ENCODE measurements at regions not wholly inside any gene's neighbourhood (a gene's known extent, or its start where the extent isn't known, plus 50 kb on each side); places are given as distances from the start of the nearest gene placed in this dataset.
"Not testable (repeated sequence)": the region's sequence is repeated elsewhere in the genome, so short reads cannot be mapped to it uniquely, and the experiment has no call there.

DNA sequence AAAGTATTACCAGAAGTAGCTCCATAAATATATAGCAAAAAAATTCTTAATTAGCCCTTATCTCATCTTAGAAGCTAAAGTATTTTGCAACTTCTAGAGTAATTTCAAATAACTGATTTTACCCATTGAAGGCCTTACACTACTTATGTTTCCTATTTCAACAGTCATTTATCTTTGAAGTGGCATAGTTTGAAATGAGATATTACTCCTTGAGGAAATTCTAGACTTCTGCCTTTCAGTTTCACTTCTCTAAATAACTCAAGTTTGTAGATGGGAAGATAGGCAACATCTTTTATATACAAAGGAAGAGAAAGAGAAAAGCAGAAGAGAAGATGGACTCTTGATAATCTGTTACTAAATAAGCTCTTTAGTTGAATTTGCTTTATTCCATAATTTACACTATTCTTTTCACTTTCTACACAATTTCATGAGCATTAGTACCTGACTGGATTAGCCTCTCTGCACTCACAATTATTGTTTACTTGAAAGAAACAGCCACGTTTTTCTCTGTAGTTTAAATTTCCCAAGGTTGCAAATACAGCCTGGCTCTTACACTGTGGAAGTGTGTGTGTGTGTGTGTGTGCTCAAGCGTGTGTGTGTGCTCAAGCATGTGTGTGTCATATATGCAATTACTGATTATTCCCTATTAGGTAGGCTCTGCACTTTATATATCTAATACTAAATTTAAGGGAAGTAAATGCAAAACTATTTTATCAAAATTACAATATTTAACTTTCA lies 60.6 kb upstream of the EMB start:
- H3K27ac Mint-ChIP-seq = no peak overlapping the region
- TF ChIP-seq, protein P1, sequence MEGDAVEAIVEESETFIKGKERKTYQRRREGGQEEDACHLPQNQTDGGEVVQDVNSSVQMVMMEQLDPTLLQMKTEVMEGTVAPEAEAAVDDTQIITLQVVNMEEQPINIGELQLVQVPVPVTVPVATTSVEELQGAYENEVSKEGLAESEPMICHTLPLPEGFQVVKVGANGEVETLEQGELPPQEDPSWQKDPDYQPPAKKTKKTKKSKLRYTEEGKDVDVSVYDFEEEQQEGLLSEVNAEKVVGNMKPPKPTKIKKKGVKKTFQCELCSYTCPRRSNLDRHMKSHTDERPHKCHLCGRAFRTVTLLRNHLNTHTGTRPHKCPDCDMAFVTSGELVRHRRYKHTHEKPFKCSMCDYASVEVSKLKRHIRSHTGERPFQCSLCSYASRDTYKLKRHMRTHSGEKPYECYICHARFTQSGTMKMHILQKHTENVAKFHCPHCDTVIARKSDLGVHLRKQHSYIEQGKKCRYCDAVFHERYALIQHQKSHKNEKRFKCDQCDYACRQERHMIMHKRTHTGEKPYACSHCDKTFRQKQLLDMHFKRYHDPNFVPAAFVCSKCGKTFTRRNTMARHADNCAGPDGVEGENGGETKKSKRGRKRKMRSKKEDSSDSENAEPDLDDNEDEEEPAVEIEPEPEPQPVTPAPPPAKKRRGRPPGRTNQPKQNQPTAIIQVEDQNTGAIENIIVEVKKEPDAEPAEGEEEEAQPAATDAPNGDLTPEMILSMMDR (IDR thresholded peaks at IDR 0.05; ENCODE audit: unreplicated experiment in 3 of 3) = no peak
- H3K4me1 Mint-ChIP-seq = no peaks in the 10 kb centered on the region
- H3K4me3 Mint-ChIP-seq = no peak overlapping the region
- peaks cover 10% of the 10 kb centered on the region for H3K9me3 Mint-ChIP-seq
- no peaks in the 10 kb centered on the region for H3K36me3 Mint-ChIP-seq (ENCODE audit: low read depth)
- peaks cover 3% of the 10 kb centered on the region for H3K27me3 Mint-ChIP-seq (ENCODE audit: low read depth)

DNA sequence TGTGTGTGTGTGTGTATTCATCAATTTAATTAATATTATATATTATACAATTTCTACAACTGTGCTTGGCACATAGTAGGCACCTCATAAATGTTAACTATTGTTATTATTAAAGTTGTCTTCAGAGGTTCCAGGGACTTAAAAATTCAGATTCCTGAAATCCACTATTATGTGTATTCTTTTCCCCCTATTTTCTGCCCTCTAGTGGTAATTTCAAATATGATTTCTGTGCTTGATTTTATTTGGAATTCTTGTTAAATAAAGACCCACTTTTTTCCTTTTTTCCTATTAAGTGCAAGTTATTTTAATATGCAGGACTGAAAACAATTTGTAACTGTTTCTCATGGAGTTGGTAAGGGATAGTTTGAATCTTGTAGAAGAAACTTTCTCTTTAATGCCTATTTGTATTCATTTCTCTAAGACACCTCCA lies 72.0 kb upstream of the EMB start:
- H3K27me3 Mint-ChIP-seq (ENCODE audit: low read depth); H3K36me3 Mint-ChIP-seq (ENCODE audit: low read depth); H3K9me3 Mint-ChIP-seq; H3K27ac Mint-ChIP-seq; H3K4me1 Mint-ChIP-seq; H3K4me3 Mint-ChIP-seq: not testable (repeated sequence)
- TF ChIP-seq, protein P1 (IDR thresholded peaks at IDR 0.05; ENCODE audit: unreplicated experiment in 3 of 3) = peak; percentile 38 to 45 (median 42)

DNA sequence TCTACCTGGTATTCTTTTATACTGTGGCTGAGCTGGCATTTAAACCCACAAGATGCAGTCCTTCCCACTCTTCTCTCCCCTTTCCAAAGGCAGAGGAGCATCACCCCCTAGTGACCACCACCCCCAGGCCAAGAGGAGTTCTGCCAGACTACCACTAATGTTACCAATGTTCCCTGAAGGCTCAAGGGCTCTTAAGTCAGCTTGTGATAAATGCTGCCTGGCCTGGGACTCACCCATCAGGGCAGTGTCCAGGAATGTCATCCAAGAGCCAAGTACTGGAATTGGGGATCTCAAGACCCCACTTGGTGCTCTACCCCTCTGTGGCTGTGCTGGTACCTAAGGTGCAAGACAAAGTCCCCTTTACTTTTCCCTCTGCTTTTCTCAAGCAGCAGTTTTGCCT lies 80.0 kb upstream of the EMB start:
- not testable (repeated sequence) for H3K4me1 Mint-ChIP-seq; H3K4me3 Mint-ChIP-seq; H3K36me3 Mint-ChIP-seq (ENCODE audit: low read depth); H3K27ac Mint-ChIP-seq; H3K27me3 Mint-ChIP-seq (ENCODE audit: low read depth); H3K9me3 Mint-ChIP-seq

DNA sequence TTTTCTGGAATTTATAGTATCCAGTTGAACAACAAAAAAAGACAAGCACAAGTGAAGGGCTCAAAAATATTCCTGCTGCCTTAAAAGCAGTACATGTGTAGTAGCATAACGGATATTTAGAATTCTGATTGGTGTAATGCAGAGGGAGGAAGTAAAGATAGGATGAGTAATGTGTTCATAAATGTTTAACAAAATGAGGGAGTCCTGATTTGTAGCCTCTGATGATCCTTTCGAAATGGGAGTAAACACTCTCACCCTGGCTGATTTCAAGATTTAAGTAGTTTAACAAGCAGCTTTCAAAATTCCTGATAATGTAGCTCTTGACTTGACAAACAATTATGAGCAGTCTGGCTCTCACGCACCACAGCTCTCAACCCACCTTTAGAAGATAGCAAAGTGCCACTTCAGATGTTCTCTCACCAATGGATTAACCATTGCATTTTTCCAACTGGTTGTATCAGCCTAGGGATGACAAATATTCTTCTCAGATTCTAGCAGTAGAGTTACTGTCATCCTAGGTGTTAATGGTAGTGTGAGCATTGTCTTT lies 86.5 kb upstream of the EMB start:
- H3K27ac Mint-ChIP-seq; H3K4me1 Mint-ChIP-seq; H3K9me3 Mint-ChIP-seq; H3K27me3 Mint-ChIP-seq (ENCODE audit: low read depth); H3K4me3 Mint-ChIP-seq; H3K36me3 Mint-ChIP-seq (ENCODE audit: low read depth): not testable (repeated sequence)

DNA sequence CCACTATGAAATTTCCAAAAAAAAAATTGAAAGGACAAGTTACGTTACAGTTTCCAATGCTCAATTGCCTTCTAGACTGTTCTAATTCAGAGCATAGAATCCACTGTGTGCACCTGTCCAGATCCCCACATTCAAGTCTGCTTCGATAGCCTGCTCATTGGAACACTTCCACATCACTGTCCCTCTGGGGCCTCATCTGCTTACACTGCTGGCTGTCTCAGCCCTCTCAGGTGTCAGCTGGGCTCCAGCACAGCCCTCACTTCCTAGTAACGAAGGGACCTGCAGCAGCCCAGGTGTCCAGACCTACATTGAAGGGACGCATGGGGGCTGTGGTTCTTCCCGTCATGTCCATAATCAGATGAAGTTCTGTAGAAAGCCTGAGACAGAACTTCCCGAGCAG lies 94.3 kb upstream of the EMB start:
- H3K27ac Mint-ChIP-seq = no peak overlapping the region
- peaks cover 3% of the 10 kb centered on the region for H3K27me3 Mint-ChIP-seq (ENCODE audit: low read depth)
- TF ChIP-seq, protein P1 (IDR thresholded peaks at IDR 0.05; ENCODE audit: unreplicated experiment in 3 of 3) = no peak
- no peak overlapping the region for H3K4me3 Mint-ChIP-seq
- H3K9me3 Mint-ChIP-seq = peaks cover 10% of the 10 kb centered on the region
- no peaks in the 10 kb centered on the region for H3K36me3 Mint-ChIP-seq (ENCODE audit: low read depth)
- H3K4me1 Mint-ChIP-seq = no peaks in the 10 kb centered on the region

DNA sequence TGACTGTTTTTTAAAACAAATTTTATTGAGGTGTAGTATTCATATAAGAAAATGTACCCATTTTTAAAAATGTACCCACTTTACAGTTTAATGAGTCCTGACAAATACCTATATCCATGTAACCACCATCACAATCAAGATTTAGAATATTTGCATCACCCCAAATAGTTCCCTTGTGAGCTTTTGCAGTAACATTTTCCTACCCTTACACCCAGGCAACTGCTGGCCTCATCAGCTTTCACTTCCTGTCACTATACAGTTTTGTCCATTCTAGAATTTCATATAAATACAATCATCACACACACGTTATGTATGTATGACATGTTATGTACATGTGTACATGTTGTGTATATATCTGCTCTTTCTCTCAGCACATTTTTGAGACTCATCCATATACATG lies 96.4 kb upstream of the EMB start:
- H3K27ac Mint-ChIP-seq; H3K4me3 Mint-ChIP-seq; H3K36me3 Mint-ChIP-seq (ENCODE audit: low read depth); H3K27me3 Mint-ChIP-seq (ENCODE audit: low read depth); H3K4me1 Mint-ChIP-seq: not testable (repeated sequence)
- H3K9me3 Mint-ChIP-seq = peaks cover 10% of the 10 kb centered on the region

DNA sequence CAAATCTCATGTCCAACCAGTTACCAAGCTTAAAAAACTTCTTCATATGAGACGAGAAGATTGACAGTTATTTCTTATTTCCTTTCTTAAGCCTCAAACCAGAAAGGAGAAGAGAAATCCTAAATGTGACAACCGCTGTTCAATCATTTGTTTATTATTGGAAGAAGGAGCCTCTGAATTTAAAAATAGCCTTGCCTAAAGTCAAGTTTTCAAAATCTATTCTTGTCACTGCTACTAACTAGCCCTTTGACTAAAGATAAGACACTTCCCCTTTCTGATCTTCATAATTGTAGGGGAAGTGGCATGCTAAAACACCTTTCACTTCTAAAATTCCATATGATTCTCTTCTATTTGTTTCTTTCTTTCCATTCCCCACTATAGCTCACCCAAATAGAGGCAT lies 106.2 kb upstream of the EMB start:
- no peak overlapping the region for H3K27ac Mint-ChIP-seq
- no peak overlapping the region for H3K4me3 Mint-ChIP-seq
- H3K27me3 Mint-ChIP-seq (ENCODE audit: low read depth) = no peaks in the 10 kb centered on the region
- H3K4me1 Mint-ChIP-seq = no peaks in the 10 kb centered on the region
- H3K9me3 Mint-ChIP-seq = no peaks in the 10 kb centered on the region
- no peaks in the 10 kb centered on the region for H3K36me3 Mint-ChIP-seq (ENCODE audit: low read depth)
- TF ChIP-seq, protein P1 (IDR thresholded peaks at IDR 0.05; ENCODE audit: unreplicated experiment in 3 of 3) = no peak
